ENCODE measurements at regions not wholly inside any gene's neighbourhood (a gene's known extent, or its start where the extent isn't known, plus 50 kb on each side); places are given as distances from the start of the nearest gene placed in this dataset.

GRCh38 chr2:16176971-16177480, 236.7 kb downstream of the MYCN start:
- no peak overlapping the region for H3K4me3 ChIP-seq
- DNase-seq: no peak
- H3K36me3 ChIP-seq (ENCODE audit: low read depth, missing control alignments): no peaks in the 10 kb centered on the region
- H3K4me1 ChIP-seq: no peaks in the 10 kb centered on the region
- 93 to 97% methylated on average over 9 of the region's 9 CpGs for WGBS, 2 donors
- no peak overlapping the region for H3K27ac ChIP-seq
- H3K9me3 ChIP-seq: no peaks in the 10 kb centered on the region
- intact Hi-C loops (cut with DNase I; ENCODE audit: low total_unique reads): no loop called here
- TF ChIP-seq CTCF (IDR thresholded peaks at IDR 0.05) (no peak), POLR2A (IDR thresholded peaks at IDR 0.05) (no peak)
- no peaks in the 10 kb centered on the region for H3K27me3 ChIP-seq

GRCh38 chr2:16175247-16175825, 235.0 kb downstream of the MYCN start:
- no peak for DNase-seq
- Histone ChIP-seq H3K27me3 (no peaks in the 10 kb centered on the region), H3K4me3 (no peak overlapping the region), H3K9me3 (no peaks in the 10 kb centered on the region), H3K4me1 (no peaks in the 10 kb centered on the region), H3K27ac (no peak overlapping the region), H3K36me3 (ENCODE audit: low read depth, missing control alignments) (no peaks in the 10 kb centered on the region)
- 92 to 94% methylated on average over 2 to 3 of the region's 3 CpGs for WGBS, 2 donors
- TF ChIP-seq POLR2A (IDR thresholded peaks at IDR 0.05): no peak
- TF ChIP-seq CTCF (IDR thresholded peaks at IDR 0.05): no peak
- intact Hi-C loops (cut with DNase I; ENCODE audit: low total_unique reads): no loop called here

GRCh38 chr2:16174693-16175045, 234.3 kb downstream of the MYCN start:
- DNase-seq: no peak
- Histone ChIP-seq H3K9me3 (no peaks in the 10 kb centered on the region), H3K27ac (no peak overlapping the region), H3K36me3 (ENCODE audit: low read depth, missing control alignments) (no peaks in the 10 kb centered on the region), H3K4me3 (no peak overlapping the region), H3K4me1 (no peaks in the 10 kb centered on the region), H3K27me3 (no peaks in the 10 kb centered on the region)
- intact Hi-C loops (cut with DNase I; ENCODE audit: low total_unique reads): no loop called here
- whole genome bisulfite sequencing, 2 donors: 87 to 97% methylated on average over 3 of the region's 3 CpGs
- TF ChIP-seq POLR2A (IDR thresholded peaks at IDR 0.05): no peak
- no peak for TF ChIP-seq CTCF (IDR thresholded peaks at IDR 0.05)

GRCh38 chr2:16173893-16174692, 233.7 kb downstream of the MYCN start:
- H3K27ac ChIP-seq: no peak overlapping the region
- WGBS, 2 donors: 89 to 90% methylated on average over 3 of the region's 3 CpGs
- no peaks in the 10 kb centered on the region for H3K36me3 ChIP-seq (ENCODE audit: low read depth, missing control alignments)
- no peak for TF ChIP-seq CTCF (IDR thresholded peaks at IDR 0.05)
- no peak for TF ChIP-seq POLR2A (IDR thresholded peaks at IDR 0.05)
- no peak overlapping the region for H3K4me3 ChIP-seq
- H3K9me3 ChIP-seq: no peaks in the 10 kb centered on the region
- H3K4me1 ChIP-seq: no peaks in the 10 kb centered on the region
- DNase-seq: no peak
- H3K27me3 ChIP-seq: no peaks in the 10 kb centered on the region
- intact Hi-C loops (cut with DNase I; ENCODE audit: low total_unique reads): no loop called here
